Astrocyte (in vitro differentiated cells and primary cell): ENCODE measurements at regions not wholly inside any gene's neighbourhood (a gene's known extent, or its start where the extent isn't known, plus 50 kb on each side); places are given as distances from the start of the nearest gene placed in this dataset.

ENCODE experiments used
- DNase-seq: peaks from one replicate; pipeline ENCODE4 v3.0.0-alpha.2; 2010; ENCODE audit warnings: low read depth
- FAIRE-seq: peaks from 2 replicates; lab custom pipeline; 2011; peaks lifted over from hg19 to GRCh38; lab: Jason Lieb, UNC
- H2AFZ ChIP-seq: 2 replicates; pipeline ENCODE4 v1.6.0; 2012; ENCODE audit warnings: low read depth, low read length, inconsistent platforms
- H3K27ac ChIP-seq: 2 replicates; pipeline ENCODE4 v1.5.1; 2011; ENCODE audit warnings: low read depth, low read length, inconsistent platforms
- H3K27me3 ChIP-seq: 2 replicates; pipeline ENCODE4 v1.6.0; 2011; ENCODE audit warnings: low read length, inconsistent platforms; ENCODE audit not compliant: insufficient read depth
- H3K36me3 ChIP-seq: 2 replicates; pipeline ENCODE4 v1.5.1; 2011; ENCODE audit warnings: low read length, inconsistent platforms; ENCODE audit not compliant: insufficient read depth
- H3K4me1 ChIP-seq: 2 replicates; pipeline ENCODE4 v1.5.1; 2011; ENCODE audit warnings: low read length, inconsistent platforms; ENCODE audit not compliant: insufficient read depth
- H3K4me2 ChIP-seq: 2 replicates; pipeline ENCODE4 v1.6.0; 2012; ENCODE audit warnings: low read length, inconsistent platforms
- H3K4me3 ChIP-seq: 2 replicates; pipeline ENCODE4 v1.5.1; 2011; ENCODE audit warnings: low read depth, mild to moderate bottlenecking, low read length, inconsistent platforms; ENCODE audit not compliant: insufficient read depth
- H3K79me2 ChIP-seq: 2 replicates; pipeline ENCODE4 v1.6.0; 2012; ENCODE audit warnings: mild to moderate bottlenecking, low read length, inconsistent platforms; ENCODE audit not compliant: insufficient read depth
- H3K9ac ChIP-seq: 2 replicates; pipeline ENCODE4 v1.6.0; 2012; ENCODE audit warnings: mild to moderate bottlenecking, low read length, inconsistent platforms
- H3K9me3 ChIP-seq: 2 replicates; pipeline ENCODE4 v1.5.1; 2012; ENCODE audit warnings: low read depth, mild to moderate bottlenecking, low read length, inconsistent platforms; ENCODE audit not compliant: insufficient read depth
- H4K20me1 ChIP-seq: 2 replicates; pipeline ENCODE4 v1.6.0; 2012; ENCODE audit warnings: low read length, inconsistent platforms; ENCODE audit not compliant: insufficient read depth
- H3K27ac Mint-ChIP-seq: one replicate; pipeline ENCODE4 v1.8.0; 2021; ENCODE audit warnings: mild to moderate bottlenecking, mixed read lengths; ENCODE audit not compliant: unreplicated experiment
- H3K27me3 Mint-ChIP-seq: one replicate; pipeline ENCODE4 v1.8.0; 2021; ENCODE audit warnings: low read depth, mixed read lengths; ENCODE audit not compliant: unreplicated experiment
- H3K36me3 Mint-ChIP-seq: one replicate; pipeline ENCODE4 v1.8.0; 2021; ENCODE audit warnings: low read depth, mixed read lengths; ENCODE audit not compliant: unreplicated experiment
- H3K4me1 Mint-ChIP-seq: one replicate; pipeline ENCODE4 v1.8.0; 2021; ENCODE audit warnings: low read depth, mixed read lengths; ENCODE audit not compliant: unreplicated experiment
- H3K4me3 Mint-ChIP-seq: one replicate; pipeline ENCODE4 v1.8.0; 2021; ENCODE audit warnings: mild to moderate bottlenecking, moderate library complexity, mixed read lengths; ENCODE audit not compliant: unreplicated experiment
- H3K9me3 Mint-ChIP-seq: one replicate; pipeline ENCODE4 v1.8.0; 2021; ENCODE audit warnings: mild to moderate bottlenecking, mixed read lengths; ENCODE audit not compliant: unreplicated experiment
- EZH2 ChIP-seq: IDR thresholded peaks from 2 replicates; pipeline ENCODE4 v1.6.1; 2012; ENCODE audit warnings: mild to moderate bottlenecking, low read length, inconsistent platforms; ENCODE audit not compliant: insufficient read depth
- TF ChIP-seq, protein P1 (sequence below): IDR thresholded peaks from 2 replicates; pipeline ENCODE4 v1.5.1; 2011; ENCODE audit warnings: low read depth, mild to moderate bottlenecking, inconsistent platforms, low read length, moderate library complexity; ENCODE audit not compliant: insufficient read depth

DNA sequence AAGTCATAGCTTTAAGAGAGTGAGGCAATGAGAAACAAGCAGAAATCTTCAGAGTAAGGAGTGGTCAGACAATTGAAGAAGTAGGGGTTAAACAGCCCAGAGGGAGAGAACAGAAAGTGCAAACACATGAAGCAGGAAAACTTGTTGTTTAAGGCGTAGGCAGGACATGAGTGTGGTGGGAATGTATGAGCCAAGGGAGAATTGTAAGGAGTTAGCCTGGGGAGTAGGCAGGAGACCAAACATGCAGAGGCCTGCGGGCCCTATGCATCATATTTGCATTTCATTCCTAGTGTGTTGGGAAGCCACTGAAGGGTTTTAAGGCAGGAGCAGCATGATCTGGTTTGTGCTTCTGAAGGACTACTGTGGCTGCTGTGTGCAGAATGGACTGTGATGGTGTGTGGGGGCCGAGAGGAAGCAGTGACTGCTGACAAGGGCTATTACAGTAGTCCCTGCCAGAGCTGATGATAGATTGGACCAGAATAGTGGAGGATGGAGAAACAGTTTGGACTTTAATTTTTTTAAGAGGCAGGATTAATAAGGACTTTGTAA, 179.9 kb upstream of the C11orf87 start:
- Histone ChIP-seq H3K9me3 (no peaks in the 10 kb centered on the region), H3K4me2 (no peak overlapping the region), H4K20me1 (no peaks in the 10 kb centered on the region), H3K4me3 (no peak overlapping the region), H3K9ac (no peak overlapping the region), H3K36me3 (no peaks in the 10 kb centered on the region), H3K79me2 (no peaks in the 10 kb centered on the region), H3K4me1 (no peaks in the 10 kb centered on the region), H2AFZ (peak overlapping the region; percentile 24), H3K27ac (no peak overlapping the region), H3K27me3 (no peaks in the 10 kb centered on the region)
- Mint-ChIP-seq H3K9me3 (no peaks in the 10 kb centered on the region), H3K4me1 (peaks cover 5% of the 10 kb centered on the region), H3K4me3 (no peak overlapping the region), H3K27ac (no peak overlapping the region), H3K36me3 (no peaks in the 10 kb centered on the region), H3K27me3 (no peaks in the 10 kb centered on the region)
- TF ChIP-seq, protein P1, sequence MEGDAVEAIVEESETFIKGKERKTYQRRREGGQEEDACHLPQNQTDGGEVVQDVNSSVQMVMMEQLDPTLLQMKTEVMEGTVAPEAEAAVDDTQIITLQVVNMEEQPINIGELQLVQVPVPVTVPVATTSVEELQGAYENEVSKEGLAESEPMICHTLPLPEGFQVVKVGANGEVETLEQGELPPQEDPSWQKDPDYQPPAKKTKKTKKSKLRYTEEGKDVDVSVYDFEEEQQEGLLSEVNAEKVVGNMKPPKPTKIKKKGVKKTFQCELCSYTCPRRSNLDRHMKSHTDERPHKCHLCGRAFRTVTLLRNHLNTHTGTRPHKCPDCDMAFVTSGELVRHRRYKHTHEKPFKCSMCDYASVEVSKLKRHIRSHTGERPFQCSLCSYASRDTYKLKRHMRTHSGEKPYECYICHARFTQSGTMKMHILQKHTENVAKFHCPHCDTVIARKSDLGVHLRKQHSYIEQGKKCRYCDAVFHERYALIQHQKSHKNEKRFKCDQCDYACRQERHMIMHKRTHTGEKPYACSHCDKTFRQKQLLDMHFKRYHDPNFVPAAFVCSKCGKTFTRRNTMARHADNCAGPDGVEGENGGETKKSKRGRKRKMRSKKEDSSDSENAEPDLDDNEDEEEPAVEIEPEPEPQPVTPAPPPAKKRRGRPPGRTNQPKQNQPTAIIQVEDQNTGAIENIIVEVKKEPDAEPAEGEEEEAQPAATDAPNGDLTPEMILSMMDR: no peak
- TF ChIP-seq EZH2: no peak
- no peak for DNase-seq
- FAIRE-seq: no peak

DNA sequence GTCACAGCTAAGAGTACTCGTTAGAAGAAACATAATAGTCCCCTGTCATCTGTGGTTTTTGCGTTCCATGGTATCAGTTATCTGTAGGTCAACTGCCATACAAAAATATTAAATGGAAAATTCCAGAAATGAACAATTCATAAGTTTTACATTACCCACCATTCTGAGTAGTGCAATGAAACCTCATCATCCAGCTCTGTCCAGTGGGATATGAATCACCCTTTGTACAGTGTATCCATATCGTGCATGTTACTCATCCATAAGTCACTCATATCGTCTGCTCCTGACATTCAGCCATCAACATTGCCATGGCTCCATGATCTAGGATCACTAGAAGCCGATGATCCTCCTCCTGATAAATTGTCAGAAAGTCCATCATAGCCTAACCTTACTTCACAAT, 174.9 kb upstream of the C11orf87 start:
- Mint-ChIP-seq H3K9me3 (no peaks in the 10 kb centered on the region), H3K27me3 (no peaks in the 10 kb centered on the region), H3K36me3 (no peaks in the 10 kb centered on the region), H3K4me3 (no peak overlapping the region), H3K4me1 (peaks cover 12% of the 10 kb centered on the region), H3K27ac (no peak overlapping the region)
- H3K27me3 ChIP-seq: no peaks in the 10 kb centered on the region
- no peak overlapping the region for H3K4me3 ChIP-seq
- no peak for TF ChIP-seq EZH2
- TF ChIP-seq, protein P1: no peak
- H3K9me3 ChIP-seq: no peaks in the 10 kb centered on the region
- no peaks in the 10 kb centered on the region for H3K36me3 ChIP-seq
- DNase-seq (peak; percentile 49), FAIRE-seq (peak; percentile 17)
- no peaks in the 10 kb centered on the region for H3K4me1 ChIP-seq
- no peak overlapping the region for H3K27ac ChIP-seq
- H3K79me2 ChIP-seq: no peaks in the 10 kb centered on the region
- H3K4me2 ChIP-seq: no peak overlapping the region
- H3K9ac ChIP-seq: no peak overlapping the region
- H4K20me1 ChIP-seq: no peaks in the 10 kb centered on the region
- H2AFZ ChIP-seq: no peak overlapping the region

DNA sequence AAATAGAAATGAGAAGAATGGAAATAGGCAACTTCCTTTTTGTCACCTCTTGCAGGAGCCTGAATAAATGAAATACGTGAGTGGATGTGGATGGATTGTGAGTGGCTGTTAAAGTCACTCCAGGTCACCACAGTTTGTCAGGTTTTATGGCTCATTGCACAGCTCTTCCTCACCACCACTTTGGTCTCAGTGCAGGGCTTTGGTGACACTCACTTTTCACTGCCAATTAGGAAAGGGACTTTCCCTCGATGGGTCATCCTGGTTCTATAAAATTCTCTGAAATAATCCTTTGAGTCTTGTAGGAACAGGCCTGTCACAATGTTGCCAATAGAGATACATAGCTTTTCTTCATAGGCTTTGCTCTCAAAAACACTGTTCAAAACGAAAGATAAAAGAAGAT, 172.4 kb upstream of the C11orf87 start:
- DNase-seq (no peak), FAIRE-seq (no peak)
- Histone ChIP-seq H3K27me3 (no peaks in the 10 kb centered on the region), H3K4me3 (no peak overlapping the region), H3K9ac (no peak overlapping the region), H3K4me1 (no peaks in the 10 kb centered on the region), H3K27ac (no peak overlapping the region), H3K79me2 (no peaks in the 10 kb centered on the region), H3K9me3 (no peaks in the 10 kb centered on the region), H4K20me1 (no peaks in the 10 kb centered on the region), H3K4me2 (no peak overlapping the region), H2AFZ (no peak overlapping the region), H3K36me3 (no peaks in the 10 kb centered on the region)
- Mint-ChIP-seq H3K36me3 (no peaks in the 10 kb centered on the region), H3K4me1 (peaks cover 12% of the 10 kb centered on the region), H3K9me3 (peaks cover 1% of the 10 kb centered on the region), H3K4me3 (no peak overlapping the region), H3K27me3 (no peaks in the 10 kb centered on the region), H3K27ac (no peak overlapping the region)
- TF ChIP-seq EZH2: no peak
- TF ChIP-seq, protein P1: no peak
